Fibroblast of villous mesenchyme (primary cell): ENCODE measurements at regions not wholly inside any gene's neighbourhood (a gene's known extent, or its start where the extent isn't known, plus 50 kb on each side); places are given as distances from the start of the nearest gene placed in this dataset.
A peak's percentile ranks its signal among the peaks of the same experiment; 100 is the strongest.

Experiments used
- DNase-seq: peaks from one replicate; pipeline ENCODE4 v3.0.0-alpha.2; 2010; ENCODE audit warnings: low read depth
- H3K4me3 ChIP-seq: 2 replicates; pipeline ENCODE4 v1.5.1; 2011; ENCODE audit warnings: low read depth, mild to moderate bottlenecking, low read length
- CTCF ChIP-seq: IDR thresholded peaks from 2 replicates; pipeline ENCODE4 v1.5.1; 2012; ENCODE audit warnings: low read depth, mild to moderate bottlenecking, low read length; ENCODE audit not compliant: insufficient read depth

GRCh38 chr6:139534472-139535115 is 160.1 kb upstream of the CITED2 start:
- TF ChIP-seq CTCF, result no peak
- peak; percentile 63 for DNase-seq
- no peak overlapping the region for H3K4me3 ChIP-seq

DNA sequence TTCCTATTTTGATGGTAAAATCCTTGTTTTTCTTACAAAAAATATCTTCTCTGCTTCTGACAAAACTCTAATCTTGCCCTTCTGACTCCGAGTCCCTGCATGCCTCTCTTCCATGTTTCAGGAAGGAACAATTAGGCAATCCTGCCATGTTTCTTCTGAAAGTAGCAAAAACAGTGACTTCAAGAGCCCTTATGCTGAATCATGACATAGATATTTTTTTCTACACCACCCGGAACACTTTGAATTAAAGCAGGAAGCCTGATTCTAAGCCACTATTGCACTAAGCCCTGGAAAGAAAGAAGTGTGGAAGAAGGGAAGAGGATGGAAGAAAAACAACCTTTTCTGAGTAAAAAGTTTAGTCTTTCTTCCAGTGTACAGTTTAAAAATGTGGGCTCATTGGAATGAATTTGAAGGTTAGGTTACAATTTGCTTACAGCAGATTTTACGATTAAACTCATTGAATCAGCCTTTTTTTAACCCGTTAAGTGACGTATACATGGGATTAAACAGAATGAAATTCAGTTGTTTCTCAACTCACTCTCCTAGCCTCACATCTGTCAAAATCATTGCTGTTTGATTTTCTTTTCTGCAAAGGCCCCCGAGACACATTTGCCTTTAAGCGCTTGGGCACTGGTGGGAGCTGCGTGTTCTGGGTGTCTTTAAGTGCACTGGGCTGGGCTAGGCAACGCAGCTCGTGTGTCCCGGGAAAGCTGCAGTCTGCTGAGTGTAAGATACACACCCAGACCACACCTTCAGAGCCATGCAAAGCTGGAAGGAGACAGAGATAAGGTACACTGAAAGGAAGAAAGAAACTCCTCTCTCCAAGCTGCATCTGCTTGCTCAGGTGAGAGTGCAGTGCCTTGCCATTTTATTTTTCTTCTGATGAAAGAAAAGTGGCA is 159.4 kb upstream of the CITED2 start:
- no peak for TF ChIP-seq CTCF
- DNase-seq, result peak; percentile 96
- H3K4me3 ChIP-seq, result no peak overlapping the region

- DNase-seq, result no peak
- no peak overlapping the region for H3K4me3 ChIP-seq
Observed at GRCh38 chr6:139533171-139533570, 158.7 kb upstream of the CITED2 start.

GRCh38 chr6:139531148-139532115 is 157.0 kb upstream of the CITED2 start:
- no peak overlapping the region for H3K4me3 ChIP-seq
- no peak for TF ChIP-seq CTCF
- DNase-seq, result peak; percentile 37

More at GRCh38 chr6:139533171-139533570, 158.7 kb upstream of the CITED2 start:
- TF ChIP-seq CTCF, result no peak

DNA sequence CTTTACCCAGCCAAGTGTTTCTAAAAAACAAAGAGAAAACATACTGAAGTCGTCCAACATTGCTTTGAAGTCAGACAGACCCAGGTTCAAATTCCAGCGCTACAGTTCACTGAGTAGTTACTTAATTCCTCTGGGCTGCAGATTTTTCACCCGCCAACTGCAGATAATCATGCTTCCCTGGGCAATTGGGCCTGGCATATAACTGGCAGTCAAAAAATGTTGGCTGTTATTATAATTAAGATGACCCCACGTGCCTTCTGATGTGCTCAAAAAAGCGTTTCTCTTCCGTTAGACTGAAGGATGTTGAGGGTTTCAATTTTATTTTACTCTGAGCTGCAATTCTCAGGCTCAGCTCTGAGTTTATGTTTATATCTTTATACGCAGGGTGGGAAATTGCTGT is 156.1 kb upstream of the CITED2 start:
- no peak overlapping the region for H3K4me3 ChIP-seq
- no peak for DNase-seq

More for the DNA sequence above, 156.1 kb upstream of the CITED2 start:
- TF ChIP-seq CTCF, result no peak
